HG03060 (cell line): ENCODE measurements at regions not wholly inside any gene's neighbourhood (a gene's known extent, or its start where the extent isn't known, plus 50 kb on each side); places are given as distances from the start of the nearest gene placed in this dataset.

Source experiments
- ATAC-seq: cut with Tn5 transposase; IDR thresholded peaks from one replicate; pipeline ENCODE4 v1.9.1; 2021; ENCODE audit warnings: low read depth, moderate number of reproducible peaks; ENCODE audit not compliant: unreplicated experiment

GRCh38 chr10:83919187-83919586 is 220.1 kb upstream of the GHITM start:
- no peak for ATAC-seq

GRCh38 chr10:83921984-83922860 is 217.1 kb upstream of the GHITM start:
- no peak for ATAC-seq

- no peak for ATAC-seq
These were observed 214.2 kb upstream of the GHITM start for GRCh38 chr10:83925133-83925532.

- ATAC-seq, result no peak
These were observed 212.7 kb upstream of the GHITM start for GRCh38 chr10:83926606-83927005.

- no peak for ATAC-seq
These were observed 212.1 kb upstream of the GHITM start for GRCh38 chr10:83927166-83927565.

GRCh38 chr10:83929399-83929798 is 209.9 kb upstream of the GHITM start:
- no peak for ATAC-seq

- no peak for ATAC-seq
These were observed 207.6 kb upstream of the GHITM start for GRCh38 chr10:83931669-83932068.

- ATAC-seq, result no peak
These were observed 207.1 kb upstream of the GHITM start for GRCh38 chr10:83932245-83932644.

- no peak for ATAC-seq
These were observed 205.2 kb upstream of the GHITM start for GRCh38 chr10:83934062-83934461.

- no peak for ATAC-seq
These were observed 204.5 kb upstream of the GHITM start for GRCh38 chr10:83934641-83935338.

- no peak for ATAC-seq
These were observed 204.0 kb upstream of the GHITM start for GRCh38 chr10:83935339-83935736.

GRCh38 chr10:83935911-83936310 is 203.4 kb upstream of the GHITM start:
- ATAC-seq, result no peak

GRCh38 chr10:83937161-83937560 is 202.1 kb upstream of the GHITM start:
- ATAC-seq, result no peak

GRCh38 chr10:83937826-83938225 is 201.5 kb upstream of the GHITM start:
- ATAC-seq, result no peak

- no peak for ATAC-seq
These were observed 198.1 kb upstream of the GHITM start for GRCh38 chr10:83941189-83941588.

GRCh38 chr10:83942410-83942809 is 196.9 kb upstream of the GHITM start:
- ATAC-seq, result no peak

- ATAC-seq, result no peak
These were observed 196.3 kb upstream of the GHITM start for GRCh38 chr10:83943049-83943448.

GRCh38 chr10:83943920-83944319 is 195.4 kb upstream of the GHITM start:
- no peak for ATAC-seq

GRCh38 chr10:83945982-83946718 is 193.2 kb upstream of the GHITM start:
- no peak for ATAC-seq

GRCh38 chr10:83952314-83952713 is 187.0 kb upstream of the GHITM start:
- ATAC-seq, result no peak

GRCh38 chr10:83953589-83953988 is 185.7 kb upstream of the GHITM start:
- ATAC-seq, result no peak
